C4-2B (cell line): ENCODE measurements at regions not wholly inside any gene's neighbourhood (a gene's known extent, or its start where the extent isn't known, plus 50 kb on each side); places are given as distances from the start of the nearest gene placed in this dataset.

Experiments used
- H3K27ac ChIP-seq: fragments of 450-650 bp; 2 replicates; pipeline ENCODE4 v1.5.1; 2017
- CTCF ChIP-seq: fragments of 450-650 bp; conservative IDR thresholded peaks from 2 replicates; pipeline ENCODE4 v1.5.1; 2017; ENCODE audit warnings: mild to moderate bottlenecking
- ZFX ChIP-seq: fragments of 450-650 bp; IDR thresholded peaks from 2 replicates; pipeline ENCODE4 v1.6.1; 2017

GRCh38 chr4:176482972-176483371 lies 163.2 kb downstream of the SPCS3 start:
- TF ChIP-seq ZFX: no peak
- TF ChIP-seq CTCF: no peak
- H3K27ac ChIP-seq: no peak overlapping the region

DNA sequence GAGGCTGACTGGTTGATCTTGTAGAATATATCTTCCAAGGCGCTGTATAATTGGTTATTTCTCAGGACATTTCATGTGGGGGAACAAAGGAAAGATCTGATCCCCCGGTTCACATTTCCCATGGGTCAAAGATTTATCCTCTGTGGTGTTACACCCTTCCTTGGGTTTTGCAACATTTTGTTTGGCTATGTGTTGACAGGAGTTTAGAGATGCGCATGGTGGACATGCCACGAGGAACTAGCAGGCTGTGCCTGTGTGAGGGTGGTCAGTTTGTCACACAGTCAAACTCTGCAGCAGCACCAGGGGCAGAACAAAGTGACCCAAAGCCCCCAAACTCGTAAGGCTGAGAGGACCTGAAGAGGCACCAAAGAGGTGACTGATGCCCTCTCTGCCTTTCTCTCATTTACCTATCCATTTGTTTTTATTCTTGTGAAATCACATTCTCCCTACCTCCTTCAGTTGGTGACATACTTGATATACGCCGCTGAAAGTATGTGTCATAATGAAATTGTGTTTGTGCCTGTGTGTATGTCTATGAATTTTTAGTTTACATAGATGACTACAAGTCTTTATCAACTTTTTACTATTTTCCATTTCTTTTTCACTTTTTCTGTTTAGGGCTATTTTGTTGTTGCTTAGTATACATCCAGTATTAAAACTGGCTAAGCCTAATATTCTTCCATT lies 164.7 kb downstream of the SPCS3 start:
- no peak for TF ChIP-seq CTCF
- TF ChIP-seq ZFX: no peak
- H3K27ac ChIP-seq: no peak overlapping the region

DNA sequence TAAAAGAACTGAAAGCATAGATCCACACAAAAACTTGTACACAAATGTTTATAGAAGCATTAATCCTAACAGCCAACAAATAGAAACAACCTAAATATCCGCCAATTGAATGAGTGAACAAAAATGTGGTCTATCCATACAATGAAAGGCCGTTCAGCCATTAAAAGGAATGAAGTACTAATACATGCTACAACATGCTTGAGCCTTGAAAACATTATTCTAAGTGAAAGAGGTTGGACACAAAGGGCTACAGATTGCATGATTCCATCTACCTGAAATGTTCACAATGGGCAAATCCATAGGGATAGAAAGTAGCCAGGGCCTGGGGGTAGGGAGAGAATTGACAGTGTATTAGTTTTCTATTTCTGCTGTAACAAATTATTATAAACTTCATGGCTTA lies 169.2 kb downstream of the SPCS3 start:
- TF ChIP-seq CTCF: no peak
- no peak for TF ChIP-seq ZFX
- H3K27ac ChIP-seq: no peak overlapping the region

- H3K27ac ChIP-seq: no peak overlapping the region
- TF ChIP-seq ZFX (no peak), CTCF (no peak)
Measured at GRCh38 chr4:176492646-176493302, 173.0 kb downstream of the SPCS3 start.

GRCh38 chr4:176498617-176499256 lies 179.0 kb downstream of the SPCS3 start:
- TF ChIP-seq CTCF: no peak
- TF ChIP-seq ZFX: no peak
- no peak overlapping the region for H3K27ac ChIP-seq

- H3K27ac ChIP-seq: no peak overlapping the region
- TF ChIP-seq CTCF (no peak), ZFX (no peak)
Measured at GRCh38 chr4:176499518-176499917, 179.8 kb downstream of the SPCS3 start.

- H3K27ac ChIP-seq: no peak overlapping the region
- no peak for TF ChIP-seq CTCF
- no peak for TF ChIP-seq ZFX
Measured at GRCh38 chr4:176500894-176501293, 181.1 kb downstream of the SPCS3 start.
